ENCODE measurements at regions not wholly inside any gene's neighbourhood (a gene's known extent, or its start where the extent isn't known, plus 50 kb on each side); places are given as distances from the start of the nearest gene placed in this dataset.
"Not testable (repeated sequence)": the region's sequence is repeated elsewhere in the genome, so short reads cannot be mapped to it uniquely, and the experiment has no call there.

- DNase-seq: no peak
Observed at GRCh38 chr7:109331423-109331822, 761.7 kb downstream of the DNAJB9 start.

- DNase-seq: no peak
Observed at GRCh38 chr7:109335951-109336350, 766.3 kb downstream of the DNAJB9 start.

- DNase-seq: no peak
Observed at GRCh38 chr7:109336531-109336930, 766.9 kb downstream of the DNAJB9 start.

- DNase-seq: no peak
Observed at GRCh38 chr7:109343678-109344077, 774.0 kb downstream of the DNAJB9 start.

GRCh38 chr7:109351493-109351892 lies 781.8 kb downstream of the DNAJB9 start:
- no peak for DNase-seq

- no peak for DNase-seq
Observed at GRCh38 chr7:109354000-109354399, 784.3 kb downstream of the DNAJB9 start.

GRCh38 chr7:109354552-109354951 lies 784.9 kb downstream of the DNAJB9 start:
- DNase-seq: no peak

- no peak for DNase-seq
Observed at GRCh38 chr7:109375823-109376222, 806.1 kb downstream of the DNAJB9 start.

- DNase-seq: no peak
Observed at GRCh38 chr7:109376576-109376975, 806.9 kb downstream of the DNAJB9 start.

GRCh38 chr7:109377076-109377884 lies 807.6 kb downstream of the DNAJB9 start:
- no peak for DNase-seq

- no peak for DNase-seq
Observed at GRCh38 chr7:109386959-109387358, 817.3 kb downstream of the DNAJB9 start.

- DNase-seq: no peak
Observed at GRCh38 chr7:109387530-109387929, 817.9 kb downstream of the DNAJB9 start.

GRCh38 chr7:109391240-109391639 lies 821.6 kb downstream of the DNAJB9 start:
- DNase-seq: no peak

GRCh38 chr7:109402107-109402506 lies 832.4 kb downstream of the DNAJB9 start:
- no peak for DNase-seq

- no peak for DNase-seq
Observed at GRCh38 chr7:109407756-109408155, 838.1 kb downstream of the DNAJB9 start.

- DNase-seq: no peak
Observed at GRCh38 chr7:109437957-109438356, 868.3 kb downstream of the DNAJB9 start.

GRCh38 chr7:109449760-109450159 lies 880.1 kb downstream of the DNAJB9 start:
- no peak for DNase-seq

GRCh38 chr7:109456116-109456515 lies 886.4 kb downstream of the DNAJB9 start:
- DNase-seq: no peak

GRCh38 chr7:109460296-109460695 lies 890.6 kb downstream of the DNAJB9 start:
- DNase-seq: no peak

GRCh38 chr7:109462171-109462570 lies 892.5 kb downstream of the DNAJB9 start:
- no peak for DNase-seq

GRCh38 chr7:109467729-109468128 lies 898.1 kb downstream of the DNAJB9 start:
- DNase-seq: not testable (repeated sequence)

GRCh38 chr7:109473172-109473571 lies 903.5 kb downstream of the DNAJB9 start:
- DNase-seq: no peak

GRCh38 chr7:109476409-109476808 lies 906.7 kb downstream of the DNAJB9 start:
- peak; percentile 36 for DNase-seq

- DNase-seq: no peak
Observed at GRCh38 chr7:109479388-109479787, 909.7 kb downstream of the DNAJB9 start.

GRCh38 chr7:109490607-109491006 lies 920.9 kb downstream of the DNAJB9 start:
- not testable (repeated sequence) for DNase-seq
